ENCODE measurements at regions not wholly inside any gene's neighbourhood (a gene's known extent, or its start where the extent isn't known, plus 50 kb on each side); places are given as distances from the start of the nearest gene placed in this dataset.
"Not testable (repeated sequence)": the region's sequence is repeated elsewhere in the genome, so short reads cannot be mapped to it uniquely, and the experiment has no call there.

- no peak for DNase-seq
Observed at GRCh38 chr5:82952326-82952725, 124.9 kb downstream of the TMEM167A start.

- DNase-seq: not testable (repeated sequence)
Observed at GRCh38 chr5:82944267-82944666, 132.9 kb downstream of the TMEM167A start.

DNA sequence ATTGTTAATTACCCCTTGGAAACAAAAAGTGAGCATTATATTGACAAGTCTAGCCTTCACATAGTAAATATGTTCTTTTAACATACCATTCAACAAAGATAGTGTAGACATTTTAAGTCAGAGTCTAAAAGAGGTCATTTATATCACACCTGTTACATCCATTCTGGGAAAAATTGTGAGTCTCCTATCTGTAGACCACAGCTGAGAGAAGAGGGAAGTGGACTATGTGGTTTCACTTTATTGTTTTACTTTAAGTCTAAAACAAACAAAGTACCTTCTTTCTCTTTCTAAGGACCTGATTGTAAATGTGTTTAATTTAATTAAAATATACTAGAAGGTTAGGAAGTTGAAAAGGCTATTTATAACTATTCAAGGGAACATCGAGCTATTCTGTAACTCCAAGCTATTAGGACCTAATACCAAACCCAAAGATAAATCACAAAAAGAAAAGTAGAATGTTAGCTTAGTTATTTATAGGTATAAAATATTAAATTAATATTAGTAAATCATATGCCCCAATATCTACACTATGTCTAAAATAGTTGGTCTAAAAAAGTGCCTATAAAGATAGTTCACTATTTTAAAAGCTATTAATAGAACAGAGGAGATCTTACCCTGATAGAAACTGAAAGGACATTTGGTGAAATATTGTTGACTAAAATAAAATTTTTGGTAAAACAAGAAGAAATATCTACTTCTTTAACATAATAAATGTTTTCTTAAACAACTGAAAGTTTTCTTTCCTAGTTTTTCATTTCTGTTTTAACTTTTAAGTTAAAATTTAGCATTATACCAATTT is 134.9 kb downstream of the TMEM167A start:
- DNase-seq: no peak

GRCh38 chr5:82938901-82939725 is 138.1 kb downstream of the TMEM167A start:
- no peak for DNase-seq

DNA sequence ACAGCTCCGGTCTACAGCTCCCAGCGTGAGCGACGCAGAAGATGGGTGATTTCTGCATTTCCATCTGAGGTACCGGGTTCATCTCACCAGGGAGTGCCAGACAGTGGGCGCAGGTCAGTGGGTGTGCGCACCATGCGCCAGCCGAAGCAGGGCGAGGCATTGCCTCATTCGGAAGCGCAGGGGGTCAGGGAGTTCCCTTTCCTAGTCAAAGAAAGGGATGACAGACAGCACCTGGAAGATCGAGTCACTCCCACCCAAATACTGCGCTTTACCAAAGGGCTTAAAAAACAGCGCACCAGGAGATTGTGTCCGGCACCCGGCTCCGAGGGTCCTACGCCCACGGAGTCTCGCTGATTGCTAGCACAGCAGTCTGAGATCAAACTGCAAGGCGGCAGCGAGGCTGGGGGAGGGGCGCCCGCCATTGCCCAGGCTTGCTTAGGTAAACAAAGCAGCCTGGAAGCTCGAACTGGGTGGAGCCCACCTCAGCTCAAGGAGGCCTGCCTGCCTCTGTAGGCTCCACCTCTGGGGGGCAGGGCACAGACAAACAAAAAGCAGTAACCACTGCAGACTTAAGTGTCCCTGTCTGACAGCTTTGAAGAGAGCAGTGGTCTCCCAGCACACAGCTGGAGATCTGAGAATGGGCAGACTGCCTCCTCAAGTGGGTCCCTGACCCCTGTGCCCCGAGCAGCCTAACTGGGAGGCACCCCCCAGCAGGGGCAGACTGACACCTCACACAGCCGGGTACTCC is 144.5 kb downstream of the TMEM167A start:
- not testable (repeated sequence) for DNase-seq

GRCh38 chr5:82931110-82931509 is 146.1 kb downstream of the TMEM167A start:
- no peak for DNase-seq

GRCh38 chr5:82925061-82925411 is 152.2 kb downstream of the TMEM167A start:
- no peak for DNase-seq

GRCh38 chr5:82924226-82925060 is 152.8 kb downstream of the TMEM167A start:
- no peak for DNase-seq

- no peak for DNase-seq
Observed at GRCh38 chr5:82922086-82922734, 155.0 kb downstream of the TMEM167A start.

DNA sequence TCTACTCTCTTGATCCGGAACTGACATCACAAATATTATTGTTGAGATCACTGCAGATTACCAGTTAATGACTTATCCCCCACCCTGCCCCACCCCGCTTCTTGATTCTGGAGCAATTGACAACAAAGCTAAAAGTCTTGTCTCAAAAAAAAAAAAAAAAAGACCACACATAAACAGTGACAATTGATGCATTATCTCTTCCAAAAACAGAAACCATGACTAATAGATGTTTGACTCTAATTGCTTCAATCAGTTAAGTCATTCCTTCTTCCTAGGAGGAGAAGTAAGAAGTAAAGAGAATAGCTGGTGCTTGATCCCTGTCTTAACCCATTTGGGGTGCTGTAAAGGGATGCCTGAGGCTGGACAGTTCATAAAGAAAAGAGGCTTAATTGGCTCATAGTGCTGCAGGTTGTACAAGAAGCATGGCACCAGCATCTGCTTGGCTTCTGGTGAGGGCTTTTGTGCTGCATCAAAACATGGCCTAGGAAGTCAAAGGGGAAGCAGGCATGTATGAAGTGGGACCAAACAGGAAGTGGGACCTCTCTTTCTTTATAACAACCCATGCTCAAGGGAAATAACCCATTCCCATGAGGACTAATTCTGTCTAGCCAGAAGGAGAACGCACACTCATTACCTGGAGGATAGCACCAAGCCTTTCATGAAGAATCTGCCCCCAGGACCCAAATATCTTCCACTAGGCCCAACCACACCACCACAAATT is 158.7 kb downstream of the TMEM167A start:
- DNase-seq: no peak

- no peak for DNase-seq
Observed at GRCh38 chr5:82917584-82917983, 159.6 kb downstream of the TMEM167A start.

GRCh38 chr5:82913971-82914370 is 163.2 kb downstream of the TMEM167A start:
- no peak for DNase-seq

- no peak for DNase-seq
Observed at GRCh38 chr5:82912462-82912861, 164.7 kb downstream of the TMEM167A start.

- DNase-seq: no peak
Observed at GRCh38 chr5:82911910-82912309, 165.3 kb downstream of the TMEM167A start.

DNA sequence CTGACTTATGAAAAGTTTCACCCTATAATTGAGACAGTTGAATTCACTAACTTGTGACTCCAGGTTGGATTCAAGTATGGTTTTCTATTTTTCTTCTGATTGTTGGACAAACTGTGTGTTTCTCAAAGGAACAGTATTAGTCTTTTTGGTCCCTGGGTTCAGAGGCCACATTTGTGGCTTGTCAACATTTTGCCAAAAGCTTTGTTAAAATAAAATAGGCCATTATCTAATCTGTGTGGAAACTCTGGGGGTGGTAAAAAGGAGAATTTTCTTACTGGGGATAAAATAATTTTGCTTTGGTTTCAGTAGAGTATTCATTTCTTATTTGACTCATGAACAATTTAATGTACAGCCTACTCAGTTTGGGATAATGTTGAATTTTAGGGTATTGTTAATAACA is 166.3 kb downstream of the TMEM167A start:
- no peak for DNase-seq

DNA sequence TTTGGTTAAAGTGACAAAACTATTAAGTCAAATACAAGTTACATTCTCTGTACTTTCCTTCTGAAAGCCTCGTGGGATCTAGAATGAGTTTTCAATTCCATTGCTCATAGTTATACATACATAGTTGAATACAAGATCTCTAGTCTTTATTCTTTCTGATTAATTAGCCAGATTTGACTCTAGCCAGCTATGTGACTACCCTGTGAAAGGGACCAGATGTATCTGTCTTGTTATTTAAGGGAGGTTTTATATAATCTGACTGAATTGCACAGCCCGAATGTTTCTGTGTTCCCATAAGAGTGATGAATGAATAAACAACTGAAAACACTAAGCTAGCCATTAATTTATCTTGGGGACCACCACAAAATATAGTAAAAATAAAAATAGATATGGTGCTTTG is 166.7 kb downstream of the TMEM167A start:
- DNase-seq: no peak

GRCh38 chr5:82909771-82910170 is 167.4 kb downstream of the TMEM167A start:
- no peak for DNase-seq

DNA sequence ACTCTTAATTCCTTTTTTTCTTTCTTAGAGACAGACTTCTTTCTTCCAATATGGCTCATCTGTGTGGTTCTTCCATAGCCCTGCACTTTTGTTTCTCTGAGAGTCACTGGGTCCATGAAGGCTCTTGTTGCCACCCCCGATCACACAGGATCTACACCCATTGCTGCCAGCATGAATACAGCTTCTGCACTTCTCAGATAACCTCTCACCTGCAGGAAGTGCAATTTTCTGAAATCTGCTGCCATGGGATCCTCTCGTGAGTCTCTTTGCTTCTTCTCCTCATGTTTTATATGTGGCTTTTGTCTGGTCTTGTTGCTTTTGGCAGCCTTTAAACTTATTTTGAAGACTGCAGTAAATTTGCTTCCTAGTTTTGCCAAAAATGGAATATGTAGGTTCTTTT is 171.2 kb downstream of the TMEM167A start:
- DNase-seq: no peak

- DNase-seq: no peak
Observed at GRCh38 chr5:82901281-82901888, 175.8 kb downstream of the TMEM167A start.

- DNase-seq: no peak
Observed at GRCh38 chr5:82894716-82895115, 182.5 kb downstream of the TMEM167A start.

- no peak for DNase-seq
Observed at GRCh38 chr5:82889088-82889487, 188.1 kb downstream of the TMEM167A start.

All from activated CD4-positive, CD25-positive, alpha-beta regulatory T cell (primary cell).